Muscle layer of duodenum (tissue), 2 donors: ENCODE measurements at regions not wholly inside any gene's neighbourhood (a gene's known extent, or its start where the extent isn't known, plus 50 kb on each side); places are given as distances from the start of the nearest gene placed in this dataset.
"Not testable (repeated sequence)": the region's sequence is repeated elsewhere in the genome, so short reads cannot be mapped to it uniquely, and the experiment has no call there.

ENCODE experiments used
- H3K27ac ChIP-seq: one replicate; pipeline ENCODE4 v1.7.0; 2013; ENCODE audit warnings: mild to moderate bottlenecking, low read length
- H3K27me3 ChIP-seq: one replicate; pipeline ENCODE4 v1.7.0; 2013; ENCODE audit warnings: low read depth, mild to moderate bottlenecking, control low read depth, low read length
- H3K36me3 ChIP-seq, 2 donors: one replicate each; pipeline ENCODE4 v1.7.0; 2013; ENCODE audit warnings: low read length in 2 of 2, control low read depth in 1 of 2, mild to moderate bottlenecking in 1 of 2; ENCODE audit not compliant: insufficient read depth in 2 of 2, control insufficient read depth in 1 of 2
- H3K4me1 ChIP-seq, 2 donors: one replicate each; pipeline ENCODE4 v1.7.0; 2013; ENCODE audit warnings: low read length in 2 of 2, mild to moderate bottlenecking in 2 of 2, control low read depth in 1 of 2, moderate library complexity in 1 of 2; ENCODE audit not compliant: insufficient read depth in 2 of 2, control insufficient read depth in 1 of 2
- H3K4me3 ChIP-seq, 2 donors: one replicate each; pipeline ENCODE4 v1.7.0; 2013; ENCODE audit warnings: low read length in 2 of 2, low read depth in 1 of 2, mild to moderate bottlenecking in 1 of 2
- H3K9me3 ChIP-seq, 2 donors: one replicate each; pipeline ENCODE4 v1.7.0; 2013; ENCODE audit warnings: low read length in 2 of 2, control low read depth in 1 of 2, mild to moderate bottlenecking in 1 of 2; ENCODE audit not compliant: control insufficient read depth in 1 of 2
- donor health status: healthy.

DNA sequence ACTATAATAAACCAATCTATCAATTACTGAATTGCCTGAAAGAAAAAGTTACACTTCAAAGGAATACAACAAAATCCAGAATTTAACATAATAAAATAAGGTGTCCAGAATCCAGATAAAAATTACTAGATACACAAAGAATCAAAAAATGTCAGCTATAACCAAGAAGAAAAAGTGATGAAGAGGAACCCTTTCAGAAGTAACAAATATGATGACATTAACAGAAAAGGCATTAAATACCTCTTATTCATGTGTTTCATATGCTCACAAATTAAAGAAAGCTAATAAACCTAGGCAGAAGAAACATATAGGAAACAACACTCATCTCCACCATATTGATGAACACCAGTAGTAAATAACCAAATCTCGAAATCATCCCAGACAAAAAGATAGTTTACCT lies 722.8 kb downstream of the ADCYAP1 start:
- peaks cover 0 to 5% of the 10 kb centered on the region in 2 donors for H3K9me3 ChIP-seq
- no peaks in the 10 kb centered on the region for H3K36me3 ChIP-seq
- H3K27ac ChIP-seq, result no peak overlapping the region
- H3K27me3 ChIP-seq, result no peaks in the 10 kb centered on the region
- no peak overlapping the region for H3K4me3 ChIP-seq
- no peaks in the 10 kb centered on the region for H3K4me1 ChIP-seq

GRCh38 chr18:1648712-1649111 lies 744.0 kb downstream of the ADCYAP1 start:
- Histone ChIP-seq H3K27ac (no peak overlapping the region), H3K4me3 (no peak overlapping the region), H3K36me3 (no peaks in the 10 kb centered on the region), H3K4me1 (no peaks in the 10 kb centered on the region), H3K9me3 (no peaks in the 10 kb centered on the region), H3K27me3 (no peaks in the 10 kb centered on the region)

- Histone ChIP-seq H3K4me3 (no peak overlapping the region), H3K4me1 (no peaks in the 10 kb centered on the region), H3K36me3 (no peaks in the 10 kb centered on the region), H3K9me3 (no peaks in the 10 kb centered on the region), H3K27me3 (no peaks in the 10 kb centered on the region), H3K27ac (no peak overlapping the region)
Measured at GRCh38 chr18:1652018-1652417, 747.3 kb downstream of the ADCYAP1 start.

DNA sequence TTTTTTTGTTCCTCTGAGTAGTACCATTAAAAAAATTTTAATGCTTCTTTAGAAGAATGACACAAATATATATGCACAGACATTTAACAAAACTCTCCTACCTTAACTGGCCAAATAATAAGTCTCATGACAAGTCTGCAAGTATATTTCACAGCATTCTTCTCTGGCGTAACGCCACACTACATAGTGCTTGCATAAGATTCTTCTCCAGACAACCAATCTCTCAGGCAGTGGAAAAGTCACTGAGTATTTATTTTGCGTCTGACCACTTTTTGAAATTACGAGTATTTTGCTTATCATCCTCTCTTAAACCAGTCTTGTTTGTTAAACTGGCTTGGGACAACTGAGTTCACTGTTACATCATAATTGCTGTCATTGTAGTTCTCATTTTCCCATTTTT lies 749.2 kb downstream of the ADCYAP1 start:
- no peaks in the 10 kb centered on the region for H3K27me3 ChIP-seq
- H3K4me3 ChIP-seq, result no peak overlapping the region
- no peaks in the 10 kb centered on the region for H3K36me3 ChIP-seq
- no peaks in the 10 kb centered on the region for H3K9me3 ChIP-seq
- H3K27ac ChIP-seq, result no peak overlapping the region
- H3K4me1 ChIP-seq, result no peaks in the 10 kb centered on the region

DNA sequence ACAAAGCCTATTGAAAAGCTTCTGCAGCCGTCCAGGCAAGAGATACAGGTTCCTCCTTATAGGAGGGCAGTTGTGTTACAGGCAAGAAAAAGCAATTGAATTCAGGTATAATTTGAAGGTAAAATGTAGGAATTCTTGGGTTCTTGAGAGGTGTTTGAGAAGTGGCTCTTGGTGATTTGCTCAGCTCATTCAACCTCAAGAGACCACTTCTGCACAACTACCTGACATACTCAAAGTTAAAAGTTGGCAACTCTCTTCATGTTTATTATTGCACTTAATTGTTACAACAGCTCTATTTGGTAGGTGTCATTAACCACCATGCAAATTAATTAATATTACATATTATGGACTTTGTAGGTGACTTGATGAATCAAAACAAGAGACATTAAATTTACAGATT lies 753.2 kb downstream of the ADCYAP1 start:
- Histone ChIP-seq H3K9me3 (no peaks in the 10 kb centered on the region), H3K36me3 (no peaks in the 10 kb centered on the region), H3K4me3 (no peak overlapping the region), H3K27ac (no peak overlapping the region), H3K27me3 (no peaks in the 10 kb centered on the region), H3K4me1 (no peaks in the 10 kb centered on the region)

DNA sequence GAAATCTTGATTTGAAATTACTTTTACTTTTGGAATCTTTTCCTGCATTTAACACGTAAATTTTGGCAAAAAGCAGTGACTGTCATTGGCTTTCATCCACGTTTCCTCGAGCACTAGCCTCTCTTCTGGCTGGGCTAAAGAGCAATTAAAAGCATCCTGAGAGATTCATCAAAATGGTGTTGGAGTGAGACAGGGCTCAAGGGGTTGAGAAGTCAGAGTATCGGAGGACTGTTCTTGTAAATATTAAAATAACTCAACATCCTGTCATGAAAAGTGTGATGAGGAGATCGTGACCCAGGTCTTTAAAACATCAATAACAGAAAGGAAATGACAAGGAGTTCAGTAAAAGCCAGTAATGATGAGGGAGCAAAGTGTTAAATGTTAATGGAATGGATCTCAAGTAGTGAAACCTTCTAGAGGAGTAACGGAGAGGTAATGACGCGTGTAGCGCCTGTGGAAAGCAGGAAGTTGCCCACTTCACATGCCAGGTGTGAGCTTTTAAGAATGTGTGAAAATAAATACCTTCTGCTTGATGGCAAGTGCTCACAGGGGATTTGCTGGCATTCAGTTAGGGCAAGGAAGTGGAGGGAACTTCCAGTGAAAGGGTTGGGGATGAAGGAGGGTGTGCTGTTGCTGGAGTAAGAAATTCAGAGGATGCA lies 754.4 kb downstream of the ADCYAP1 start:
- Histone ChIP-seq H3K27ac (no peak overlapping the region), H3K4me3 (no peak overlapping the region), H3K4me1 (no peaks in the 10 kb centered on the region), H3K36me3 (no peaks in the 10 kb centered on the region), H3K9me3 (no peaks in the 10 kb centered on the region), H3K27me3 (no peaks in the 10 kb centered on the region)

GRCh38 chr18:1663879-1664705 lies 759.4 kb downstream of the ADCYAP1 start:
- Histone ChIP-seq H3K27ac (no peak overlapping the region), H3K36me3 (no peaks in the 10 kb centered on the region), H3K27me3 (no peaks in the 10 kb centered on the region), H3K4me3 (no peak overlapping the region), H3K4me1 (no peaks in the 10 kb centered on the region), H3K9me3 (no peaks in the 10 kb centered on the region)

GRCh38 chr18:1665079-1665478 lies 760.4 kb downstream of the ADCYAP1 start:
- no peak overlapping the region for H3K4me3 ChIP-seq
- H3K9me3 ChIP-seq, result no peaks in the 10 kb centered on the region
- H3K36me3 ChIP-seq, result no peaks in the 10 kb centered on the region
- H3K27me3 ChIP-seq, result no peaks in the 10 kb centered on the region
- H3K27ac ChIP-seq, result no peak overlapping the region
- H3K4me1 ChIP-seq, result no peaks in the 10 kb centered on the region

- H3K27me3 ChIP-seq, result no peaks in the 10 kb centered on the region
- no peak overlapping the region for H3K4me3 ChIP-seq
- H3K4me1 ChIP-seq, result no peaks in the 10 kb centered on the region
- no peaks in the 10 kb centered on the region for H3K36me3 ChIP-seq
- H3K9me3 ChIP-seq, result peaks cover 0 to 4% of the 10 kb centered on the region in 2 donors
- H3K27ac ChIP-seq, result no peak overlapping the region
Measured at GRCh38 chr18:1668279-1668678, 763.6 kb downstream of the ADCYAP1 start.

DNA sequence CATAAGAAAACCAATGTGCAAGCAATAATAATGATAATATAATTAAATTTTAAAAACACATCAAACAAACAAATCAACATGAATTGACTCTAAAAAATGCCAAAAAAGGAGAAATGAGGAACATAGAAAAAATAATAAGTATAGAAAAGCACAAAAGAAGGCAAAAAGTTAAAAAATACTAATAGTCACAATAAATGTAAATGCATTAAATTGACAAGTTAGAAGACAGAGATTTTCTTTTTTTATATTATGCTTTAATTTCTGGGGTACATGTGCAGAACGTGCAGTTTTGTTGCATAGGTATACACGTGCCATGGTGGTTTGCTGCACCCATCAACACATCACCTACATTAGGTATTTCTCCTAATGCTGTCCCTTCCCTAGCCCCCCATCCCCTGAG lies 767.0 kb downstream of the ADCYAP1 start:
- H3K4me3 ChIP-seq, H3K36me3 ChIP-seq, H3K27ac ChIP-seq, H3K9me3 ChIP-seq, H3K27me3 ChIP-seq, H3K4me1 ChIP-seq: not testable (repeated sequence)

DNA sequence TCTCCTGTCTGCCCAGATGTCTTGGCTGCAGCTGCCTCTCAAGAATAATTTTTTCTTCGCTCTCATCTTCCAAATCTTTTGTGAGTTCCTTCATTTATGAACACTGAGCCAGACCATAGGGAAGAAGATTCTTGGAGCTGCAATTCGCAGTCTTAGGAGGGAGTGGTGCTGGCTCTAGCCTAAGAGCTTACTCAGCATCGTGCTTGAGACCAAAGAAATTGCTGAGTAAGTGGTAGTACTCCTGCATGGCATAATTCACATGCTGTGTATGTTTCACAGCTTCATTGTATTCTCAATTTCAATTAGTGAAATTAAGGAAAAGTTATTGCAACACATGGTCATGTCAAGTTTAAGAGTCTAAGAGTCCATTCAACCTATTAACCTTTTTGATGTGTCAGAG lies 771.7 kb downstream of the ADCYAP1 start:
- H3K36me3 ChIP-seq, result no peaks in the 10 kb centered on the region
- H3K9me3 ChIP-seq, result peaks cover 0 to 4% of the 10 kb centered on the region in 2 donors
- H3K4me1 ChIP-seq, result no peaks in the 10 kb centered on the region
- H3K4me3 ChIP-seq, result no peak overlapping the region
- H3K27ac ChIP-seq, result no peak overlapping the region
- no peaks in the 10 kb centered on the region for H3K27me3 ChIP-seq

DNA sequence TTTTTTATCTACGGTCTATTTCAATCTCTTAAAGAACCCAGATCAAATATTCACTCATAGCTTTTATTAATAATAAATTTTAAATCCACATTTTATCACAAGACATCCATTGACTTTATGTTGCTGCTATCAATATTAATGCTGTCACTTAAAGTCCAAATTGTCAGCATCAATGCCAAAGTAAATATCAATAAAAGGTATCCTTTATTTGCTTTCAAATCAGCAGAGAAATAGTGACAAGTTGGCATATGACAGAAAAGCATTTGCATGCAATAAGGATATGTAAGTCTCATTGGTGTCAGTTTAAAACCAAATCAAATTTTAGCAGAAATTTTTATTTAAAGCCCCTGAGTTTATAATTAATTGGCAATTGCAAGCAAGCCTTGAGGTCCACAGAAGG lies 775.4 kb downstream of the ADCYAP1 start:
- no peak overlapping the region for H3K4me3 ChIP-seq
- H3K36me3 ChIP-seq, result no peaks in the 10 kb centered on the region
- H3K4me1 ChIP-seq, result no peaks in the 10 kb centered on the region
- H3K27me3 ChIP-seq, result no peaks in the 10 kb centered on the region
- H3K27ac ChIP-seq, result no peak overlapping the region
- no peaks in the 10 kb centered on the region for H3K9me3 ChIP-seq
